ENCODE measurements at regions not wholly inside any gene's neighbourhood (a gene's known extent, or its start where the extent isn't known, plus 50 kb on each side); places are given as distances from the start of the nearest gene placed in this dataset.

GRCh38 chr9:115628426-115628825 is 510.5 kb upstream of the TNC start:
- Histone ChIP-seq H3K9ac (ENCODE audit: control insufficient read depth, extremely low read depth, insufficient read depth, low read length) (no peak overlapping the region), H3K36me3 (ENCODE audit: control insufficient read depth in 2 of 2, extremely low read depth in 1 of 2, insufficient read depth in 2 of 2, low read length in 2 of 2) (no peaks in the 10 kb centered on the region), H4K20me1 (ENCODE audit: control insufficient read depth, extremely low read depth, insufficient read depth, low read length) (no peaks in the 10 kb centered on the region), H3K27ac (ENCODE audit: control insufficient read depth, insufficient read depth, low read length) (no peak overlapping the region), H3K9me3 (ENCODE audit: control insufficient read depth, low read depth, low read length) (no peaks in the 10 kb centered on the region), H3K4me3 (ENCODE audit: control insufficient read depth in 2 of 3, extremely low read depth in 1 of 3, insufficient read depth in 2 of 3, low read depth in 1 of 3, low read length in 3 of 3) (no peak overlapping the region), H3K27me3 (ENCODE audit: control insufficient read depth, extremely low read depth, insufficient read depth, low read length) (no peaks in the 10 kb centered on the region), H3K4me1 (ENCODE audit: control insufficient read depth, extremely low read depth, insufficient read depth, low read length) (peaks cover 17% of the 10 kb centered on the region), H3K4me2 (ENCODE audit: control insufficient read depth, extremely low read depth, insufficient read depth, low read depth, low read length) (no peak overlapping the region), H3K79me2 (ENCODE audit: control insufficient read depth, insufficient read depth, low read length) (no peaks in the 10 kb centered on the region), H3K9me1 (ENCODE audit: control insufficient read depth, extremely low read depth, insufficient read depth, low read length) (no peaks in the 10 kb centered on the region), H2AFZ (ENCODE audit: control insufficient read depth, low read length) (peak overlapping the region; percentile 4)
- TF ChIP-seq CTCF (optimal IDR thresholded peaks at IDR 0.05 in 1 of 3, IDR thresholded peaks at IDR 0.05 in 1 of 3, conservative IDR thresholded peaks at IDR 0.05 in 1 of 3; ENCODE audit: extremely low read depth in 1 of 3, insufficient read depth in 2 of 3, low read length in 3 of 3), result no peak
- no peak for TF ChIP-seq EZH2 (IDR thresholded peaks at IDR 0.05; ENCODE audit: low read length)
- FAIRE-seq (peak; percentile 13), DNase-seq (ENCODE audit: low read depth, low spot score) (no peak)
- dilution Hi-C loops (cut with MboI; ENCODE audit: extremely low pct_ligation_motif_present, low sequenced_read_pairs), result no loop called here

- dilution Hi-C loops (cut with MboI; ENCODE audit: extremely low pct_ligation_motif_present, low sequenced_read_pairs), result no loop called here
Observed at GRCh38 chr9:115629879-115630840, 512.2 kb upstream of the TNC start.

More at GRCh38 chr9:115629879-115630840, 512.2 kb upstream of the TNC start:
- Histone ChIP-seq H3K4me3 (ENCODE audit: control insufficient read depth in 2 of 3, extremely low read depth in 1 of 3, insufficient read depth in 2 of 3, low read depth in 1 of 3, low read length in 3 of 3) (no peak overlapping the region), H3K27me3 (ENCODE audit: control insufficient read depth, extremely low read depth, insufficient read depth, low read length) (no peaks in the 10 kb centered on the region), H3K36me3 (ENCODE audit: control insufficient read depth in 2 of 2, extremely low read depth in 1 of 2, insufficient read depth in 2 of 2, low read length in 2 of 2) (no peaks in the 10 kb centered on the region), H3K79me2 (ENCODE audit: control insufficient read depth, insufficient read depth, low read length) (no peaks in the 10 kb centered on the region), H2AFZ (ENCODE audit: control insufficient read depth, low read length) (peak overlapping the region; percentile 62), H3K4me2 (ENCODE audit: control insufficient read depth, extremely low read depth, insufficient read depth, low read depth, low read length) (no peak overlapping the region), H3K9me3 (ENCODE audit: control insufficient read depth, low read depth, low read length) (no peaks in the 10 kb centered on the region), H3K9me1 (ENCODE audit: control insufficient read depth, extremely low read depth, insufficient read depth, low read length) (no peaks in the 10 kb centered on the region), H3K9ac (ENCODE audit: control insufficient read depth, extremely low read depth, insufficient read depth, low read length) (no peak overlapping the region), H3K4me1 (ENCODE audit: control insufficient read depth, extremely low read depth, insufficient read depth, low read length) (peaks cover 17% of the 10 kb centered on the region), H3K27ac (ENCODE audit: control insufficient read depth, insufficient read depth, low read length) (no peak overlapping the region), H4K20me1 (ENCODE audit: control insufficient read depth, extremely low read depth, insufficient read depth, low read length) (no peaks in the 10 kb centered on the region)
- DNase-seq (ENCODE audit: low read depth, low spot score), result no peak
- FAIRE-seq, result peak; percentile 86
- TF ChIP-seq EZH2 (IDR thresholded peaks at IDR 0.05; ENCODE audit: low read length) (no peak), CTCF (optimal IDR thresholded peaks at IDR 0.05 in 1 of 3, IDR thresholded peaks at IDR 0.05 in 1 of 3, conservative IDR thresholded peaks at IDR 0.05 in 1 of 3; ENCODE audit: extremely low read depth in 1 of 3, insufficient read depth in 2 of 3, low read length in 3 of 3) (no peak)
